ENCODE measurements at regions not wholly inside any gene's neighbourhood (a gene's known extent, or its start where the extent isn't known, plus 50 kb on each side); places are given as distances from the start of the nearest gene placed in this dataset.
A peak's percentile ranks its signal among the peaks of the same experiment; 100 is the strongest.
"Not testable (repeated sequence)": the region's sequence is repeated elsewhere in the genome, so short reads cannot be mapped to it uniquely, and the experiment has no call there.

DNA sequence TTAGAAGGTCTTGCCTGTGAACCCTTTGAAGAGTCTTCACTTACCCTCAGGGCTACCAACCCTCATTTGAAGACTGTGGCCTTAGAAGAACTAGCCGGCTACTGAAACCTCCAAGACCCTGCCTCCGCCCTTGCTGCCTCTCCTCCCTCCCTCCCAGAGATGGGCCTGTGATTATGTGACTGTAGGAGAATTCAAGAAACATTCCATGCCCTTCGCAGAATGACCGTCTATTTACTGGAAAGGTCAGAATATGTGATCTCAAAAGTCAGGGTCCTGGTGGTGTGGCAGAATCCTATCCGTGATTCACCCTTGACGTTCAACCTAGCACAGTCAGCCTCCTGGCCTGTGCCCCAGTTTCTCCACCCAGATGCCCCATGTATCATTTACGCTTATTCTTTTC is 109.6 kb downstream of the CTNND1 start:
- DNase-seq (ENCODE audit: low read depth) = no peak

- DNase-seq (ENCODE audit: low read depth) = no peak
These were observed 111.8 kb downstream of the CTNND1 start for GRCh38 chr11:57873196-57873911.

- no peak for DNase-seq (ENCODE audit: low read depth)
These were observed 113.4 kb downstream of the CTNND1 start for GRCh38 chr11:57874981-57875380.

GRCh38 chr11:57881647-57882046 is 120.0 kb downstream of the CTNND1 start:
- DNase-seq (ENCODE audit: low read depth) = no peak

- no peak for DNase-seq (ENCODE audit: low read depth)
These were observed 122.0 kb downstream of the CTNND1 start for GRCh38 chr11:57883630-57884029.

DNA sequence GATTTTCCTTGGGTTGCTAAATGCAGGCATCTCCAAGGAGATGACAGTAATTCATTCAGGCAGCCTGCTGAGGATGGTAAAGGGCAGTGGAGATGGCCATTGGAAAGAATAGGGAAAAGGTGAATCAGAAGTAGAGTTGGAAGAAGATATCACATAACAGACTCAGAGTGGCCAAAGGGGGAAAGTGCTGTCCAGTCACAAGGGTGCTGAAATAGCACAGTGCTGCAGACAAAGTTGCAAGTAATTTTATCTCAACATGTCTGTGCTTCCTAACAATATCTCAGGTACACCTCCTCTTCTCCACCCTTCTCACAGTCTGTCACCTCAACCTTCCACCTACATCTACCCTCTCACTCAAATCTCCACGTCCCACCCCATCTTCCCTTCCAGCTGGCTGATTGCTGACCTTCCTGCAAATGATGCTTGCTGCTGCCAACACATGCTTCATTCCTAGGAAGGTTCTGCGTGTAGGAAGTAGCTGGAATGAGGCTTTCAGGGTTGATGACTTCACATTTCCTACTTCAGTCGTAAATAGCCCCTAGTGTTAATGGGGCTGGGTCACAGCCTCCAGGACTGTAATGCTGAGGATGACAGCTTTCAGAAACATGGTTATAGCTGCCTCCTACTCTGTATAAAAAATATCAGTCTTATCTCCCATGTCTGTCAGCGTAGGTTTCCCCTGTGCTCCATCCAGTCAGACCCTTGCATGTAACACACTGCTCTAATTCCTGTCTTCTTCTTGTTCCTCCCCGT is 123.9 kb downstream of the CTNND1 start:
- no peak for DNase-seq (ENCODE audit: low read depth)

- no peak for DNase-seq (ENCODE audit: low read depth)
These were observed 126.8 kb downstream of the CTNND1 start for GRCh38 chr11:57888386-57888785.

DNA sequence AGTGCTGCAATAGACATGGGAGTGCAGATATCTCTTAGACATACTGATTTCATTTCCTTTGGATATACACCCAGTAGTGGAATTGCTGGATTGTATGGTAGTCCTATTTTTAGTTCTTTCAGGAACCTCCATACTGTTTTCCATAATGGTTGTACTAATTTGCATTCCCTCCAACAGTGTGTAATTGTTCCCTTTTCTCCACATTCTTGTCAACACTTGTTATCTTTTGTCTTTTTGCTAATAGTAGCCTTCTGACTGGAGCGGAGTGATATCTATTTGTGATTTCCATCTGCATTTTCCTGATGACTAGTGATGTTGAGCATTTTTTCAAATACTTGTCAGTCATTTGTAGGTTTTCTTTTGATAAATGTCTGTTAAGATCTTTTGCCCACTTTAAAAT is 128.9 kb downstream of the CTNND1 start:
- no peak for DNase-seq (ENCODE audit: low read depth)

- DNase-seq (ENCODE audit: low read depth) = not testable (repeated sequence)
These were observed 130.5 kb upstream of the OR9Q1 start for GRCh38 chr11:57893200-57893599.

DNA sequence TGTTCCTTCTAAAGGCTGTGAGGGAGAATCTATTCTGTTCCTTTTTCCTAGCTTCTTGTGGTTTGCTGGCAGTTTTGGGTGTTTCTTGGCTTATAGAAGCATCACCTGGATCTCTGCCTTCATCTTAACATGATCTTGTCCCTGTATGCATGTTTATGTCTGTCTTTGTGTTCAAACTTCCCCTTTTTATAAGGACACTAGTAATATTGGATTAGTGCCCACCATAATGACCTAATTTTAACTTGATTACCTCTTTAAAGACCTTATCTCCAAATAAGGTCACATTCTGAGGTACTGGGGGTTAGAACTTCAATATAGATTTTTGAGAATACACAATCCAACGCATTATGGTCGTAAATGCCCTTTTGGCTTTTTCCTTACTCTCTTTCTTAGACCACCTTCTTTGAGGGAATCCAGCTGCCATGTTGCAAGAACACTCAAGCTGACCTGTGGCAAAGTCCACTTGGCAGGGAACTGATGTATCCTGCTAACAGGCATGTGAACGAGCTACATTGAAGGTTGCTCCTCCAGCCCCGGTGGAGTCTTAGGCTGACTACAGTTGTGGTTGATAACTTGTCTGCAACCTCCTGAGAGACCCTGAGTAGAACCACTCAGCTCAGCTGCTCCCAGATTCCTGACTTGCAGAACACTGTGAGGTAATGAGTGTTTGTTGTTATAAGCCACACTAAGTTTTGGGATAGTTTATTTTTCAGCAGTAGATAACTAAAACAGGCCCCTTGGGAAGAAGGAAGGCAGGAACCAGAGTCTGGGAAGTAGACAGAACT is 127.1 kb upstream of the OR9Q1 start:
- no peak for DNase-seq (ENCODE audit: low read depth)

DNA sequence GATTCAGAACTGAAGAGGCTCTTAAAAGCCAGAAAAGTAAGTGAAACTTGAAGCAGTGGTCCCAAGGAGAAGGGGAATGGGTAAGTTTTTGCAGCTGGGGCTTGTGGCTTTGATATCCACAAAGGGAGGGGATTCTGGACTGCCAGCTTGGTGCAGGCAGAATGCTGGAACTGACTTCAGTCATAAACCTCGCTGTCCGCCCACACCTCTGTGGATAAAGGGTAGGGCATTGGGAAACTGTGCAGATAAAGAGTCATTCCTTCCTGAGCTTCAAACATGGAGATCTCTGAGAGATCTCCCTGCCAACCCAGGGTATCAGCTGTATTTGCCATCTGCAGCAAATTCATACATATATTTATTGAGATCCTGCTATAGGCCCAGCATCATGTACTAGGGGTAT is 124.3 kb upstream of the OR9Q1 start:
- no peak for DNase-seq (ENCODE audit: low read depth)

- DNase-seq (ENCODE audit: low read depth) = no peak
These were observed 123.4 kb upstream of the OR9Q1 start for GRCh38 chr11:57900320-57900719.

DNA sequence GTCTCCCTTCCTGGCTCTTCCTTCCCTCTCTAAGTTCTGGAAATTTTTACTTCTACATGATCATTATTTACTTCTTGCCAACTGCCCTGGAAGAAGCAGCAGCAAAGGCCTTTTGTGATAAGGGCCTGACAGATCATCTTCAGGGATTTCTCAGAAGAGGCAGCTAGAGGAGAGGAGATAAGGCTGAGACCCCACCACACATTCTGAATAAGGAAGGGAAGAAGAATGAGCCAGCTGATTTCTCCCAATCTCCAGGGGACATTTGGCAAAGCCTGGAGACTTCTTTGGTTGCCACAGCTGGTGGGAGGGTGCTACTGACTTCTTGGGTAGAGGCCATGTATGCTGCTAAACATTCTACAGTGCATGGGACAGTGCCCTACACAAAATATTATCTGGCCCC is 122.4 kb upstream of the OR9Q1 start:
- DNase-seq (ENCODE audit: low read depth) = no peak

DNA sequence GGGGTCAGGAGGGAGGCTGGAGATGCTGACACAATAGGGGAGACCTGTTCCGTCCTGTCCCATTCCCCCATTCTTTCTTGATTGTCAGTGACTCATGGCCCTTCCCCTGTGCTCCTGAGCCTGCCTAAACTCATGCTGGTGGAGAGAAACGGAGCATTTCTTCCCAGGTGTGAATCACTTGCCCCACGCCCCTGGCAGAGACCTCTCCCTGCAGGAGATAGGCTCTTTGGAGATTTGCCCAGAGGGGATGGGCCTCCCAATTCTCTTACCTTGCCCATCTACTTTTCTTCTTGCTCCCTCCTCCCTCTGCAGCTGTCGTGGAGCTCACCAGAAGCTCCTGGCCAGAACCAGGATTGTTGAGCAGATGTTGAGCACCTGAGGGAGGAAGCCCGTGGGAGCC is 121.9 kb upstream of the OR9Q1 start:
- DNase-seq (ENCODE audit: low read depth) = no peak

DNA sequence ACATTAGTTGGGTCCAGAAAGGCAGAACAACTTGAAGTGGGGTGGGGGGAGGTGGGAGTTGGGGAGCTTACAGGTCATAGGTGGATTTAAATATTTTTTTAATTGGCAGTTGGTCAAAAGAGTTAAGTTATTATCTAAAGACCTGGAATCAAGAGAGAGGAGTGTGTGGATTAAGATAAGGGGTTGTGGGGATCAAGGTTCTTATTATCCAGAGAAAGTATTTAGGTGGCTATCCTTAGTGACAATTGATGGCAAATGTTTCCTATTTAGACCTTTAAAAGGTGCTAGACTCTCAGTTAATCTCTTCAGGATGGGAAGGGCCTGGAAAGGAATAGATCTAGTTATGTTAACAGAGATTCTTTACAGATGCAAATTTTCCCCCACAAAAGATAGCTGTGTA is 120.7 kb upstream of the OR9Q1 start:
- no peak for DNase-seq (ENCODE audit: low read depth)

GRCh38 chr11:57903441-57904123 is 120.1 kb upstream of the OR9Q1 start:
- peak; percentile 6 for DNase-seq (ENCODE audit: low read depth)

- no peak for DNase-seq (ENCODE audit: low read depth)
These were observed 119.3 kb upstream of the OR9Q1 start for GRCh38 chr11:57904376-57904775.

- no peak for DNase-seq (ENCODE audit: low read depth)
These were observed 118.2 kb upstream of the OR9Q1 start for GRCh38 chr11:57905439-57905838.

- DNase-seq (ENCODE audit: low read depth) = not testable (repeated sequence)
These were observed 115.3 kb upstream of the OR9Q1 start for GRCh38 chr11:57908399-57908798.

GRCh38 chr11:57911522-57911921 is 112.2 kb upstream of the OR9Q1 start:
- not testable (repeated sequence) for DNase-seq (ENCODE audit: low read depth)

DNA sequence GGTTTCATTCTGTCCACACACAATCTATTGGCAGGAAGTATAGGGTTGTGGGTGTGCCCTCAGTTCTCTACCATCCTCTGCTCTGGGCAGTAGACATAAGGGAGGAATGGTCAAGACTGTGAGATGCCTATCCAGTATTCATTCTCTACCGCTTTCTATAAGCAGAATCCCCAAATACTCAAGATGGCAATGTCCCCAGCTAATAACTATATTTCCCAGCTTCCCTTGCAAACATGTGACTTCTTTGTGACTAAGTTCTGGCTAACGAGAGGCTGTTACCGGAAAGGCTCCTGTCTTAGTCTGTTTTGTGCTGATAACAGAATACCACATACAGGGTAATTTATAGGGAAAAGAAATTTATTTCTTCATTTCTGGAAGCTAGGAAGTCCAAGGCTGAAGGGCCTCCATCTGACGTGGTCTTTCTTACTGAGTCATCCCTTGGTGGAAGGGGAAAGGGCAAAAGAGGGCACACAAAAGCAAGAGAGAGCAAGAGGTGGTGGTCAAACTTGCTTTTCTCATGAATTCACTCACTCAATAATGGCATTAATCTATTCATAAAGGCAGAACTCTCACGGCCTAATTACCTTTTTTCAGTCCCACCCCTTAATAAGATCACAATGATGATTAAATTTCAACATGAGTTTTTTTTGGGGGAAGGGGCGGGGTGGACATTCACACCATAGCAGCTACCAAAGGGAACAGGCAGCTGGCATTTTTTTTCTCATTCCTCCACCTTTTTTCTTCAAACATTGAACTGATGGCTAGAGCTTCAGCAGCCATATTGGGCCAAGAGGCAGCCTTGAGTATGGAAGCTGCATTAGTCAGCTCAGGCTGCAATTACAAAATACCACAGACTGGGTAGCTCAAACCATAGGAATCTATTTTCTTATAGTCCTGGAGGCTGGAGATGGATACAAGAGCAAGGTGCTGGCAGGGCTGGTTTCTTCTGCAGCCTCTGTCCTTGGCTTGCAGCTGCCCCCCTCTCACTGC is 109.7 kb upstream of the OR9Q1 start:
- no peak for DNase-seq (ENCODE audit: low read depth)

Data from stimulated activated CD8-positive, alpha-beta memory T cell treated with anti-CD3 and anti-CD28 coated beads, Interleukin-7, amount 100 ng/mL, for 24 hours (primary cell).